ENCODE measurements at regions not wholly inside any gene's neighbourhood (a gene's known extent, or its start where the extent isn't known, plus 50 kb on each side); places are given as distances from the start of the nearest gene placed in this dataset.

GRCh38 chr4:124184792-124185191 is 527.7 kb downstream of the ANKRD50 start:
- 96% methylated on average over 1 of the region's 1 CpG for WGBS (ENCODE audit: low lambda C conversion rate)
- TF ChIP-seq FOXM1 (IDR thresholded peaks at IDR 0.05; ENCODE audit: low read depth) (no peak), SIN3A (IDR thresholded peaks at IDR 0.05; ENCODE audit: borderline replicate concordance, low read depth, low read length) (no peak), MAX (IDR thresholded peaks at IDR 0.05; ENCODE audit: low read depth) (no peak), NRF1 (IDR thresholded peaks at IDR 0.05; ENCODE audit: low read depth, low read length) (no peak), TEAD4 (IDR thresholded peaks at IDR 0.05; ENCODE audit: borderline replicate concordance, insufficient read depth) (no peak), RCOR1 (IDR thresholded peaks at IDR 0.05; ENCODE audit: low read length) (no peak), MXI1 (IDR thresholded peaks at IDR 0.05; ENCODE audit: low read depth, low read length) (no peak), ZBTB33 (IDR thresholded peaks at IDR 0.05; ENCODE audit: borderline replicate concordance, low read depth) (no peak), RAD21 (IDR thresholded peaks at IDR 0.05; ENCODE audit: low read length) (no peak), USF1 (IDR thresholded peaks at IDR 0.05; ENCODE audit: borderline replicate concordance, low read depth) (no peak), MEF2A (IDR thresholded peaks at IDR 0.05; ENCODE audit: borderline replicate concordance, low read depth) (no peak), JUND (IDR thresholded peaks at IDR 0.05) (no peak), TAF1 (IDR thresholded peaks at IDR 0.05; ENCODE audit: borderline replicate concordance, low read depth, low read length) (no peak), RXRA (IDR thresholded peaks at IDR 0.05; ENCODE audit: borderline replicate concordance, low read depth) (no peak), CTCF (IDR thresholded peaks at IDR 0.05) (no peak), EP300 (IDR thresholded peaks at IDR 0.05; ENCODE audit: borderline replicate concordance in 1 of 2, low read depth in 1 of 2, low read length in 1 of 2) (no peak), SMC3 (IDR thresholded peaks at IDR 0.05; ENCODE audit: low read depth, low read length) (no peak), NFIC (IDR thresholded peaks at IDR 0.05; ENCODE audit: borderline replicate concordance) (no peak), EZH2phosphoT487 (IDR thresholded peaks at IDR 0.05; ENCODE audit: borderline replicate concordance, low read depth) (no peak), RFX5 (IDR thresholded peaks at IDR 0.05; ENCODE audit: low read length) (no peak)
- H3K9ac ChIP-seq: no peak overlapping the region

More at GRCh38 chr4:124184792-124185191, 527.7 kb downstream of the ANKRD50 start:
- Histone ChIP-seq H3K27ac (ENCODE audit: low read depth in 2 of 2, low read length in 1 of 2) (no peak overlapping the region), H3K36me3 (replicated peaks in 1 of 2; ENCODE audit: control insufficient read depth in 1 of 2, insufficient read depth in 2 of 2, low read length in 1 of 2) (no peaks in the 10 kb centered on the region), H3K9me3 (no peaks in the 10 kb centered on the region), H4K20me1 (ENCODE audit: insufficient read depth) (no peaks in the 10 kb centered on the region), H3K79me2 (ENCODE audit: insufficient read depth) (no peaks in the 10 kb centered on the region), H3K27me3 (ENCODE audit: insufficient read depth) (no peaks in the 10 kb centered on the region), H3F3A (replicated peaks; ENCODE audit: insufficient read depth) (no peaks in the 10 kb centered on the region), H3K4me1 (ENCODE audit: control insufficient read depth in 1 of 2, insufficient read depth in 2 of 2, low read depth in 1 of 2, low read length in 1 of 2) (peaks cover 0 to 5% of the 10 kb centered on the region in 2 experiments; a peak in 2 of 4 replicates), H3K9me2 (no peaks in the 10 kb centered on the region), H3K4me3 (ENCODE audit: low read depth in 2 of 2, low read length in 1 of 2) (no peak overlapping the region), H2AFZ (ENCODE audit: low read depth) (no peak overlapping the region), H3K4me2 (no peak overlapping the region)
- no peak for DNase-seq
- ChIA-PET CTCF (no interaction called here), POLR2A (no interaction called here)

Measured in SK-N-SH (cell line).